Vagina (tissue), 2 donors: ENCODE measurements at regions not wholly inside any gene's neighbourhood (a gene's known extent, or its start where the extent isn't known, plus 50 kb on each side); places are given as distances from the start of the nearest gene placed in this dataset.

Experiments used
- CTCF ChIP-seq, 3 experiments: fragments of 450-650 bp in 2 of 3; fragments of 200-600 bp in 1 of 3; sonication (generic) in 1 of 3; IDR thresholded peaks; one replicate each; pipeline ENCODE4 v1.5.1; 2017 to 2019; ENCODE audit warnings: antibody characterized with exemption in 3 of 3, mild to moderate bottlenecking in 2 of 3, moderate library complexity in 2 of 3
- POLR2AphosphoS5 ChIP-seq, 2 donors: sonication (generic); formaldehyde crosslinking; IDR thresholded peaks; one replicate each; pipeline ENCODE4 v1.9.0; 2017; ENCODE audit warnings: antibody characterized with exemption in 2 of 2, mild to moderate bottlenecking in 2 of 2, low read depth in 1 of 2; ENCODE audit not compliant: insufficient read depth in 1 of 2

DNA sequence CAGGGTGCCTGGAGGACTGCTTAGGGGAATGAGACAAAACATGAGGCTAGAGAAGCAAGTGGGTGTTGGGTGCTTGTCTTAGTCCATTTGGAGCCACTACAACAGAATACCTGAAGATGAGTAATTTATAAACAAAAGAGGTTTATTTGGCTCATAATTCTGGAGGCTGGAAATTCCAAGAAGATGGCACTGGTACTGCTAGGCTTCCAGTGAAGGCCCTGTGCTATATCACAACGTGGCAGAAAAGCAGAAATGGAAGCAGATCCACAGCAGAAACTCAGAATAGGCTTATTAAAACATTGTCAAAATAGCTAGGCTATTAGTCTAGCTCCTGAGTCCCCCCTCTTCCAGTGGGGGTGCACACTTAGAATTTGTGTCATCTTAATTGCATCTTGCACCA, 701.7 kb downstream of the RWDD3 start:
- TF ChIP-seq CTCF (IDR thresholded peaks at IDR 0.05) (no peak), POLR2AphosphoS5 (IDR thresholded peaks at IDR 0.05; ENCODE audit: insufficient read depth in 1 of 2, low read depth in 1 of 2) (no peak)
